Epithelial cell of esophagus (primary cell): ENCODE measurements at regions not wholly inside any gene's neighbourhood (a gene's known extent, or its start where the extent isn't known, plus 50 kb on each side); places are given as distances from the start of the nearest gene placed in this dataset.

Experiments
- DNase-seq: peaks from one replicate; pipeline ENCODE4 v3.0.0; 2010; ENCODE audit warnings: low read depth
- H3K4me3 ChIP-seq: 2 replicates; pipeline ENCODE4 v1.5.1; 2011; ENCODE audit warnings: mild to moderate bottlenecking, low read length, control low read depth
- TF ChIP-seq, protein P1 (sequence below): IDR thresholded peaks from 2 replicates; pipeline ENCODE4 v1.5.1; 2011; ENCODE audit warnings: low read depth, mild to moderate bottlenecking, low read length, control low read depth, inconsistent platforms; ENCODE audit not compliant: insufficient read depth; ENCODE audit errors: missing control alignments

DNA sequence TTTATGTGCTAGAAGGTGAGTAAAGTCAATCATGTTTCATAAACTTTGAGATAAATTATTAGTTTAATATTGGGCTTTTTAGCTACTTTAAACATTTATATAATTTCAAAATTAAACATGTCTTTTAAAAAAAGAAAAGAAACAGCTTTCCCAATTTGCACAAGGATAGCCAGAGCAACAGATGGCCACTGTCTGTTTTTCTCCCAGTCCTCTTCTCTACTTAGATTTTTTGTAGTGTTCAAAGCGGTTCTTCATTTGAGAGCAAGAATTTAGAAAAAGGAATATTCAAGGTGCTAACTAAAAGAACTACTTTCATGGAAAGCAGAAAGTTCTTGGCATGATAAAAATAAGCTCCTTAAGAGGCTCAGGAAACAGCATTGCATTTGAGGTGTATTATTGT is 128.3 kb upstream of the MIR17HG start:
- TF ChIP-seq, protein P1, sequence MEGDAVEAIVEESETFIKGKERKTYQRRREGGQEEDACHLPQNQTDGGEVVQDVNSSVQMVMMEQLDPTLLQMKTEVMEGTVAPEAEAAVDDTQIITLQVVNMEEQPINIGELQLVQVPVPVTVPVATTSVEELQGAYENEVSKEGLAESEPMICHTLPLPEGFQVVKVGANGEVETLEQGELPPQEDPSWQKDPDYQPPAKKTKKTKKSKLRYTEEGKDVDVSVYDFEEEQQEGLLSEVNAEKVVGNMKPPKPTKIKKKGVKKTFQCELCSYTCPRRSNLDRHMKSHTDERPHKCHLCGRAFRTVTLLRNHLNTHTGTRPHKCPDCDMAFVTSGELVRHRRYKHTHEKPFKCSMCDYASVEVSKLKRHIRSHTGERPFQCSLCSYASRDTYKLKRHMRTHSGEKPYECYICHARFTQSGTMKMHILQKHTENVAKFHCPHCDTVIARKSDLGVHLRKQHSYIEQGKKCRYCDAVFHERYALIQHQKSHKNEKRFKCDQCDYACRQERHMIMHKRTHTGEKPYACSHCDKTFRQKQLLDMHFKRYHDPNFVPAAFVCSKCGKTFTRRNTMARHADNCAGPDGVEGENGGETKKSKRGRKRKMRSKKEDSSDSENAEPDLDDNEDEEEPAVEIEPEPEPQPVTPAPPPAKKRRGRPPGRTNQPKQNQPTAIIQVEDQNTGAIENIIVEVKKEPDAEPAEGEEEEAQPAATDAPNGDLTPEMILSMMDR, result no peak
- DNase-seq, result no peak
- no peak overlapping the region for H3K4me3 ChIP-seq

DNA sequence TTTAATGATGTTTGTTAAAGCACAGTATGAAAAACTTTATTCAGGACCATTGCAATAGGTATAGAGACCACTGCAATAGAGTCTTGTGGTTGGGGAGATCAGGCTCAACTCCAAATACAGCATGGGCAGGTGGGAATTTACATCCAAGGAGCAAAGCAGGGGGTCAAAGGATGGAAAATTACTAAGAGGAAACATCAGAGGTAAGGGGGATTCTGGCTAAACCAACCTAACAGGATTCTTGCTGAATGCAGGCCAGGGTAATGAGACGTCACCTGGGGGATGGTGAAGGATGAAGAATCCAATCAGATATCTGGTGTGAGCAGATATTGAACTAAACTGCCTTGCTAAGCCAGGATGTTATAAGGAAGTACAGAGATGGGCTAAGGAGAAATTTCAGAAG is 126.6 kb upstream of the MIR17HG start:
- no peak overlapping the region for H3K4me3 ChIP-seq
- DNase-seq, result no peak
- TF ChIP-seq, protein P1, result no peak

DNA sequence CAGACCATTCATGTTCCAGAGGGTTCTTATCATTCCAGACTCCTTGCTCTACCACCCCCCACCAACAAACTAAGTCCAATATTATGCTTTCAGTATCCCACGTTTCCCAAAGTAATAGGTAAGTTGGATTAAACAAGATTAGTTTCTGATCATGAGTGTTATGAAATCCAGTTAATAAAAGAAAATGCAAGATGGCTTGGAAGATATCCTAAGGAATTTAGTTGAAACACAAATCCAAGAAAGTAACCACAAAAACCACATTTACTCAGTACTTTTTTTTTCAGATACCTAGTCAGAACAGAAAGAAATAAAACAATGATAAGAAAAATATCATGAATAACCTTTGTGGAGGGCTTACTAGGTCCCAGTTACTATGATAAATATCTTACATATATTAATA is 119.4 kb upstream of the MIR17HG start:
- TF ChIP-seq, protein P1, result no peak
- DNase-seq, result no peak
- H3K4me3 ChIP-seq, result no peak overlapping the region

DNA sequence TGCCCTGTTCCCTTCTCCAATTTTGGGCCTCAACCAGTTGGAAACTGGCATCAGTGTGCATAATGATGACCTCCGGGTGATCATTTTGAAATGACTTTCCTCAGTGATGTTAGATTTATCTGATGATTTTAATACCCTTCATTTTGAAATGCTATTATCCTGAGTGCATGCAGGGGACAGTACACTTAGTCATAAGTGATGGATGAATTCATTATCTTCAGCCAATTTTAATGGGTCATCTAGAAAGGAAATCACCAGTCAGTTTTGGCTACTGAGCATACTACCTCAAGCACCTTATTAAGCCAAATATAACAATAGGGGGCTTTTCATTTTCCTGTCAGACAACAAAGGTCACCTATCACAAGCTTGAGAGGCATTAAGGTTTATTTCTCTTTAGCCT is 118.5 kb upstream of the MIR17HG start:
- TF ChIP-seq, protein P1, result no peak
- no peak for DNase-seq

DNA sequence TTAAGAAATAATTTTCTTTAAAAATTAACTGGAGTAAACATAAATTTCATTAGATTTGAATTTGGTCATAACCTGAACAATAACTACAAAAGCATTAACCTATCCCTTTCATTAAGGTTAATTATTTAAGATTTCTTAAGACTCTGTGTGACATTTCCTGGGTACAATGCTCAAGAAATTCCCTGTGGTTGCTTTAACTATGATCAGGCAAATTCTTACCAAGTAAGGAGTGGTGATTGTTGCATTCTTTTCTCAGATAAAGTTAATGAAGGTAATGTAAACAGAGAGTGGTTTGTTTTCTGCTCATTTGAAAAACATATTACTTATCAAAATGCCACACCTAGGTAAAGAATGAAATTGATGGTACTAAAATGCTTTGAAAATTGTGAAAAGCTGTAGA is 114.8 kb upstream of the MIR17HG start:
- no peak for DNase-seq
- TF ChIP-seq, protein P1, result no peak
- H3K4me3 ChIP-seq, result no peak overlapping the region

More for the DNA sequence above, 118.5 kb upstream of the MIR17HG start:
- H3K4me3 ChIP-seq, result no peak overlapping the region

DNA sequence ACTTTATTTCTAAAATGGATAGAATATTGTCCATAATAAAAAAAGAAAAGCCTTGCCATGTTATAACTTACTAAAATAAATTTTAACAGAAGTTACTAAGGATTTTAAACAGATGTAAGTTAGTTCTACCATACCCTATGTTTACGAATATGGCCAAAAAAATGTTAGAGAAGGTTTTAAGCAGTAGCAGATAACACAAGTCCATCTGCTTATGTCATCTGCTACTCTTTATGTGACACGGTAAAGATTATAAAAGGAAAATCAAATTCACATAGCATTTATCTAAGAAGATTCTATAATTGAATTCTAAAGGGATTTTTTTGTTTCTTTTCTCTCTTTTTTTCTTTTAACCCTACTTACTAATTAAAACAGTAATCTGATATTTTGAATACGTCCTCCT is 114.2 kb upstream of the MIR17HG start:
- TF ChIP-seq, protein P1, result no peak
- DNase-seq, result no peak
- no peak overlapping the region for H3K4me3 ChIP-seq

DNA sequence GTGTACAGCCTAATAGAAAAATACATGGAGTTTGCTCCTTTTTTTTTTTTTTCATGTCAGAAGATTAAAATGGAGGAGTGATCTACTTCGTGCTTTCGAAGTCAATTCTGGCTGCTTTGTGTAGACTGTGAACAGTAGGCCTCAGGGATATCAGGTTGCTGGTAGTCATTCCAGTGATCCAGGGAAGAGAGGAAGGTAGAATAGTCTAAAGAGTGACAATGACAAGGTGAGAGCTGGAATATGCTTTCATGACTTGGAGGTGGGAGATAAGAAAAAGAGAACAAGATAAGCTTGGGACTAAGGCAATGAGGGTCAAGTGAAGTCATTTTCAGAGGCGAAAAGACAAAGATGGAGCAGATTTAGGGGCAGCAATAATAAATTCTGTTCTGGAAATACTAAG is 111.3 kb upstream of the MIR17HG start:
- TF ChIP-seq, protein P1, result no peak
- DNase-seq, result no peak
- H3K4me3 ChIP-seq, result no peak overlapping the region
